Mesothelial cell of epicardium (in vitro differentiated cells): ENCODE measurements at regions not wholly inside any gene's neighbourhood (a gene's known extent, or its start where the extent isn't known, plus 50 kb on each side); places are given as distances from the start of the nearest gene placed in this dataset.

ENCODE experiments used
- DNase-seq, 2 experiments: peaks; one replicate each; pipeline ENCODE4 v3.0.0; 2021; ENCODE audit warnings: low spot score in 2 of 2; ENCODE audit not compliant: unreplicated experiment in 2 of 2
- H3K27ac Mint-ChIP-seq: 2 replicates; pipeline ENCODE4 v1.8.0; 2021; ENCODE audit warnings: mixed read lengths
- H3K27me3 Mint-ChIP-seq: 2 replicates; pipeline ENCODE4 v1.8.0; 2021; ENCODE audit warnings: low read depth, mixed read lengths
- H3K36me3 Mint-ChIP-seq: 2 replicates; pipeline ENCODE4 v1.8.0; 2021; ENCODE audit warnings: mixed read lengths
- H3K4me1 Mint-ChIP-seq: 2 replicates; pipeline ENCODE4 v1.8.0; 2021; ENCODE audit warnings: mixed read lengths
- H3K4me3 Mint-ChIP-seq: 2 replicates; pipeline ENCODE4 v1.8.0; 2021; ENCODE audit warnings: mild to moderate bottlenecking, moderate library complexity, mixed read lengths
- H3K9me3 Mint-ChIP-seq: 2 replicates; pipeline ENCODE4 v1.8.0; 2021; ENCODE audit warnings: mixed read lengths
- TF ChIP-seq, protein P1 (sequence below): fragments of 200-600 bp; sonication (generic); IDR thresholded peaks from one replicate; pipeline ENCODE4 v1.5.0; 2021; ENCODE audit warnings: antibody characterized with exemption; ENCODE audit not compliant: unreplicated experiment

DNA sequence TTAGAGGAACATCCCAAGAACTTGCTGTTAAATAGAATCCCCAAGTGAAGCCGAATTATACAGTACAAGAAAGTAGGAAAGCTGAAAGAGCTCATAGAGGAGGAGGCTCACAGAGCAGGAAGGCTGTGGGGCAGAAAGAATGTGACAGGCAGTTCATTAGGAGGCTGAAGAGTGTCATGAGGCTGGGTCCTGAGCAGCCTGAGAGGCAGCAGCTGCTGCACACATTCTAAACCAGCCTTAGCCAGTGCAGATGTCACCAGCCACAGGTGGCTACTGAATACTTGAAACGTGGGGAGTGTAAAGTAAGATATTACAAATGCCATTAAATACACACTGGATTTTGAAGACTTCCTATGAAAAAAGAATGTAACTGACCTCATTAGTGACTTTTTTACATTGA, 490.2 kb upstream of the KLHL29 start:
- H3K27me3 Mint-ChIP-seq, result peaks cover 4% of the 10 kb centered on the region
- H3K4me1 Mint-ChIP-seq, result no peaks in the 10 kb centered on the region
- H3K36me3 Mint-ChIP-seq, result no peaks in the 10 kb centered on the region
- H3K9me3 Mint-ChIP-seq, result no peaks in the 10 kb centered on the region
- no peak for DNase-seq
- H3K4me3 Mint-ChIP-seq, result no peak overlapping the region
- TF ChIP-seq, protein P1, sequence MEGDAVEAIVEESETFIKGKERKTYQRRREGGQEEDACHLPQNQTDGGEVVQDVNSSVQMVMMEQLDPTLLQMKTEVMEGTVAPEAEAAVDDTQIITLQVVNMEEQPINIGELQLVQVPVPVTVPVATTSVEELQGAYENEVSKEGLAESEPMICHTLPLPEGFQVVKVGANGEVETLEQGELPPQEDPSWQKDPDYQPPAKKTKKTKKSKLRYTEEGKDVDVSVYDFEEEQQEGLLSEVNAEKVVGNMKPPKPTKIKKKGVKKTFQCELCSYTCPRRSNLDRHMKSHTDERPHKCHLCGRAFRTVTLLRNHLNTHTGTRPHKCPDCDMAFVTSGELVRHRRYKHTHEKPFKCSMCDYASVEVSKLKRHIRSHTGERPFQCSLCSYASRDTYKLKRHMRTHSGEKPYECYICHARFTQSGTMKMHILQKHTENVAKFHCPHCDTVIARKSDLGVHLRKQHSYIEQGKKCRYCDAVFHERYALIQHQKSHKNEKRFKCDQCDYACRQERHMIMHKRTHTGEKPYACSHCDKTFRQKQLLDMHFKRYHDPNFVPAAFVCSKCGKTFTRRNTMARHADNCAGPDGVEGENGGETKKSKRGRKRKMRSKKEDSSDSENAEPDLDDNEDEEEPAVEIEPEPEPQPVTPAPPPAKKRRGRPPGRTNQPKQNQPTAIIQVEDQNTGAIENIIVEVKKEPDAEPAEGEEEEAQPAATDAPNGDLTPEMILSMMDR, result no peak
- H3K27ac Mint-ChIP-seq, result no peak overlapping the region

- Mint-ChIP-seq H3K27me3 (peaks cover 6% of the 10 kb centered on the region), H3K36me3 (no peaks in the 10 kb centered on the region), H3K4me1 (peaks cover 3% of the 10 kb centered on the region), H3K27ac (no peak overlapping the region), H3K9me3 (no peaks in the 10 kb centered on the region), H3K4me3 (no peak overlapping the region)
- no peak for DNase-seq
- TF ChIP-seq, protein P1, result no peak
Measured at GRCh38 chr2:22897428-22897827, 487.6 kb upstream of the KLHL29 start.

- H3K9me3 Mint-ChIP-seq, result no peaks in the 10 kb centered on the region
- H3K4me3 Mint-ChIP-seq, result no peak overlapping the region
- H3K36me3 Mint-ChIP-seq, result no peaks in the 10 kb centered on the region
- TF ChIP-seq, protein P1, result no peak
- peaks cover 13% of the 10 kb centered on the region for H3K27me3 Mint-ChIP-seq
- peaks cover 3% of the 10 kb centered on the region for H3K4me1 Mint-ChIP-seq
- DNase-seq, result no peak
- no peak overlapping the region for H3K27ac Mint-ChIP-seq
Measured at GRCh38 chr2:22900674-22901073, 484.3 kb upstream of the KLHL29 start.

DNA sequence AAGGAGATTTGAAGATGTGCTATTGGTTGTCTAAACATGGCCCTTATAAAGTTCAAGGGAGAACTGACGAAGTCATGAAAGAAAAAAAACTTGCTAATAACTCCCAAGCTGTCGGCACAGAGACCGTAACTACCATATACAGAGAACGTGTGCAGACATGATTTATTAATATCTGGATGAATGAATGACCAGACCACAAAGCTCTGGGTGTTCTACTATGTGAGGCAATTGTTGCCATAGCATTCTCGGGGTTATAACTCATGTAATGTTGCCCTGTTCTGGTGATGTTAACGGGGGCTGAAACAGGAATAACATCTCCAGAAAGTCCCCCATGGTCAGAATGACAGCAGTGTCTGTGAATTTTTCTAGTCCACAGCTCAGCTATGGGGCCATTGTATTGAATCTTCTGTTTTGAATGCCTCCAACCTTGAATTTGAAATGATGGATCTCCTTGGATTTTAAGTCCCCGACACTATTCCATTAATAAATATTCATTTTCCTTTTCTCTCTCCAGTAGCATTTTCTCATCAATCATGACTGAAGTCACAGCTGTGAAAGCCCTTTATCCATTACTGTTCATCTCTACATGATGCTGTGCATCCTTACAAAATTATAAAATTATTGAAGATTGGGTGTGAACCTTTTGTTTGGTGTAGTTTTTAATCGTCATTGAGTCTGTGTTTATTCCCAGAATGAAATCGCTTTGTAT, 483.4 kb upstream of the KLHL29 start:
- Mint-ChIP-seq H3K4me1 (peaks cover 3% of the 10 kb centered on the region), H3K36me3 (no peaks in the 10 kb centered on the region), H3K4me3 (no peak overlapping the region), H3K27me3 (peaks cover 19% of the 10 kb centered on the region), H3K27ac (no peak overlapping the region), H3K9me3 (no peaks in the 10 kb centered on the region)
- TF ChIP-seq, protein P1, result no peak
- DNase-seq, result no peak

- TF ChIP-seq, protein P1, result no peak
- Mint-ChIP-seq H3K9me3 (no peaks in the 10 kb centered on the region), H3K4me3 (no peak overlapping the region), H3K4me1 (peaks cover 3% of the 10 kb centered on the region), H3K27me3 (peaks cover 19% of the 10 kb centered on the region), H3K36me3 (no peaks in the 10 kb centered on the region), H3K27ac (no peak overlapping the region)
- DNase-seq, result no peak
Measured at GRCh38 chr2:22902180-22902550, 482.8 kb upstream of the KLHL29 start.
